Midbrain (tissue), 1 donor: ENCODE measurements at regions not wholly inside any gene's neighbourhood (a gene's known extent, or its start where the extent isn't known, plus 50 kb on each side); places are given as distances from the start of the nearest gene placed in this dataset.
"Not testable (repeated sequence)": the region's sequence is repeated elsewhere in the genome, so short reads cannot be mapped to it uniquely, and the experiment has no call there.

Experiments used
- DNase-seq: peaks from one replicate; lab custom pipeline; 2025; lab: John Stamatoyannopoulos, UW

GRCh38 chr3:102686792-102687191, 252.0 kb downstream of the ZPLD1 start:
- no peak for DNase-seq

- DNase-seq = no peak
Measured at GRCh38 chr3:102687851-102688555, 253.2 kb downstream of the ZPLD1 start.

DNA sequence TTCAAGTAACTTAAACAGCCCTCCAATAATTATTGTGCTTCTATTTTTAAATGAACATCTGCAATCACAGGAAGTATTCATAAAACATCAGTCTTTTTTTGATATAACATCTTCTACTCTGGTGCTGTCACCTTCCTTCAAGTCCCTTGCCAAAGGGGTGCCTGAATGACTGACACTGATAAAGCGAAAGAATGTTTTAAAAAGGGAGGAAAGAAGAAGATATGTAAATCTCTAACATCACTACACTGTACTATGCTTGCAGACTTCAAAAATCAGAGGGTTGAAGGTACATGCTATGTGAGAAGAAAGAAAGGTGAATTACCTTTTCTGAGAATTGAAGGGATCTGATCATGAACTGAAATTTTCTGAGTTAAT, 253.7 kb downstream of the ZPLD1 start:
- DNase-seq = no peak

GRCh38 chr3:102691507-102691906, 256.7 kb downstream of the ZPLD1 start:
- DNase-seq = no peak

- DNase-seq = no peak
Measured at GRCh38 chr3:102699104-102699818, 264.4 kb downstream of the ZPLD1 start.

- no peak for DNase-seq
Measured at GRCh38 chr3:102699819-102700140, 265.0 kb downstream of the ZPLD1 start.

DNA sequence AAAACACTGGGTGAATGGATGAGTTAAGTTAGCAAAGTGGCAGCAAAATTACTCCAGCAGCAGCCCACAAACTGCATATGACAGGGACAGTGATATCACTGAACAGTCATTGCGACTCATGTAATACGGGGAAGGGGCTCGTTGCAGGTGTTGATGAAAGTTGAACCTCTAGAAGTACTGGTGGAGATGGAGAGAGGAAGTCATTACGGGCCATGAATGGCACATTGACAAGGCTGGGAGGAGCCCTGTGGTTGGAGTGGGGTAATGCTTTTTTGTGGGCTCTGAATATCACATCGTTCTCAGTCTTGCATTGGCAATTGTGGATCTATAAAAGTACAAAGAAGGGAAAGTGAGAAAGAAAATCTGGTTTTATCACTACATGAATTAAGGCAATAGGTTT, 278.1 kb downstream of the ZPLD1 start:
- no peak for DNase-seq

- DNase-seq = no peak
Measured at GRCh38 chr3:102714567-102714966, 279.8 kb downstream of the ZPLD1 start.

DNA sequence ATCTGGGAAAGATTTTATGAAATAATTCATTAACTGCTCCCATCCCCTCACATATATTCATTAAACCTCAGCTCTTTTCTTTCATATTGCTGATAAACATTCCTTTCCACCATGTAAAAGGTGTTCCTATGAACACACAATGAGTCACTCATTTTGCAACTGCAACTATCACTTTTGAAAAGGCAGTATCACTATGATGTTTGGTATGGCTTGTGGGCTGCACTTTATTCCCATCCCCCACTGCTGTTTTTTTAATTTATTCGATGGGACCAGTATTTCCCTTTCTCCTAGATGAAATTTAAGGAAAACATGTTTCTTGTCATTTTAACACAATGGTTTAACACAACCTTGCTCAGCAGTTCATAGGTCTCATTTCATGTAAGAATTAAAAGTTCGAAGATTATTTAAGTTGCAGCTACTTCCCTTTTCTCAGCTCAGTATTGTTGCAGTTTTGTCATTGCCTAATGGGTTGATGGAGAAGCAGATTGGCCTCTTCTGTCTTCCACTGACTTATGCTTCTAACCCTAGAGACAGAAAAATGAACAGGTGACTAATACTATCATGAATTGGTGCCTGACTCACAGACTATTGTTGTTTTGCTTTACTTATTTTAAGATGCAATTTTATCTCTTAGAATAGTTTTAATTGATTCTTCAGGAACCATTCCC, 280.3 kb downstream of the ZPLD1 start:
- DNase-seq = no peak

- no peak for DNase-seq
Measured at GRCh38 chr3:102718651-102719050, 283.8 kb downstream of the ZPLD1 start.

DNA sequence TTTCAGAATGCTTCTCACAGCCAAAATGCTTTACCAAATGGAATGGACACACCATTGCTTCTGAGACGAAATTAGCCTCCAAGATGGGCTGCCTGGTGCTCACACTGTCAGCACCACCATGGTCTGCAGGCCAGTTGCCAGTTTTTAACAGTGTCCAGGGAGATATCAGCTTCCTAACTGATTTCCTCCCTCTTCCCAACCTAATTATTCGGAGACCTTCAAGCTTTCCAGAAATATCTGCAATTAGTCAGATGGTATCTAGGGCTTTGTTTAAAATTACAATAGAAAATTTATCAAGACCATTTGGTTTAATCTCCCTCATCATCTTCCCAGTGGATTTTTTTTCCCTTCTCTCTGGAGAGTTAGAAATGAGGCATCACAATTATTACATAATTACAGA, 287.5 kb downstream of the ZPLD1 start:
- DNase-seq = no peak

DNA sequence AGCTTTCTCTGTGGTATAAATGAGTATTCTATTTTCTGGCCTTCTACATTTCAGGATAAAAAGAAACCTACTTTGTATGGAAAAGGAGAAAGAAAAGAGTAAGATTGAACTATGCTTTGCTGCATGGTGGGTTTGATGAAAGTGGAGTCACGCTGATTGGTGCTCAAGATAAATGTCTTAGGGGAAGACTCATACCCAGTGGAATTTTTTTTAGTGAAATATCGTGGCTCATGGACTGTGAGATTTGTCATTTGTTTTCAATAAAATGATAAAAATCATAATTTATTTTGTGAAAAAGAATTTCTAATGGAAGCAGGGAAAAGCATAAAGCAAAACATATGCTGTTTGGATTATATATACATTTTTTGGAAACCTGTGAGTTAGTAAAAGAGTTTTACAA, 292.5 kb downstream of the ZPLD1 start:
- no peak for DNase-seq

- not testable (repeated sequence) for DNase-seq
Measured at GRCh38 chr3:102732581-102732980, 297.8 kb downstream of the ZPLD1 start.

DNA sequence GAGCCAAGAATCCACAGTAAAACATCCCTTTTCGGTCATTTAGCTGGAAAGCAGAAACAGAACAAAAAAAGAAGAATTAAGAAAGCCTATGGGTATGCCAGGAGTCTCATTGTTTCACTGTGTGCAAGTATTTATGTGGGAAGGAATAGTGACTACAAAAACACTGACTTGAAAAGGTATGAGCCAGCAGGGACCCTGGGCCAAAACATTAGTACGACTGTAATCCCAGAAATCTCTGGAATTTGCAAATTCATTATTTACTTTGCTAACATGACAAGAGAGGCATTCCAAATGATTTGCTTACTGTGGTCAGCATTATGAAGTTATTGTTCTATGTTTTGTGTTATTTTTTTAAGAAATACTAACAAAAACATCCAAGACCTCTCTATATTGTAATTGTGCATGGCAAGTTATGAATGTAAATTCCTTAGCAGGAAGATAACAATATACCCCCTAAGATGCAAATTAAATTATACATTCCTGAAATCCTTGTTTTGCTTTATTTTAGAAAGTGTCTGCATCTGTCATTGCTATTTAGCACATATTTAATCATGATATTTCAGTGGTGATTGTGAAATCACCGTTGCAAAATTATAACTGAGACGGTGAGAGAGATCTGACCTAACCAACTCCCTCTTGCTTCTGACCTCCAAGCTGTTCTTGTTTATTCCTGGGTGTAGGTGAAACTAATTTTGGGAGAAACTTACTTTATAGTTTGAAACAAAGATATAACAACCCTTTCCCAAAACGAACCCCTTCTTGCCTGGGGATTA, 299.2 kb downstream of the ZPLD1 start:
- no peak for DNase-seq

DNA sequence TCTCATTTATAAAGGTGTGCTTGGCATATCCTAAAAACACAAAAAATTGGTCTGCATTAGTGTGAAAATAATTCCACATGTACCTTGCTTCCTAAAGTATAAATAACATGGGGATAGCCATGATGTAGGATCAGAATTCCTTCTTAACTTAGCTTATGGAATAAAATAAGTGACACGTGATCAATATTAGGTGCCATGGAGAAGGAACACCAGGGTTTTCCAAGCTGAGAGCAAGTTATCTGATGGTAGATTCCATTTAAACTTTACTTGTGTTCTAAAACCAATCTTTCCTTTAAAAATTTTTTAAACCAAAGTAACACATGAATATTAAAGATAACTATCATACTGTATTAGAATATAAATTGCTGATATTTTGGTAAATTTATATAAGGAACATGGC, 300.5 kb downstream of the ZPLD1 start:
- no peak for DNase-seq

- no peak for DNase-seq
Measured at GRCh38 chr3:102736288-102736974, 301.6 kb downstream of the ZPLD1 start.

GRCh38 chr3:102736975-102737304, 302.1 kb downstream of the ZPLD1 start:
- no peak for DNase-seq

- no peak for DNase-seq
Measured at GRCh38 chr3:102737353-102737752, 302.5 kb downstream of the ZPLD1 start.

GRCh38 chr3:102741105-102741504, 306.3 kb downstream of the ZPLD1 start:
- DNase-seq = no peak

DNA sequence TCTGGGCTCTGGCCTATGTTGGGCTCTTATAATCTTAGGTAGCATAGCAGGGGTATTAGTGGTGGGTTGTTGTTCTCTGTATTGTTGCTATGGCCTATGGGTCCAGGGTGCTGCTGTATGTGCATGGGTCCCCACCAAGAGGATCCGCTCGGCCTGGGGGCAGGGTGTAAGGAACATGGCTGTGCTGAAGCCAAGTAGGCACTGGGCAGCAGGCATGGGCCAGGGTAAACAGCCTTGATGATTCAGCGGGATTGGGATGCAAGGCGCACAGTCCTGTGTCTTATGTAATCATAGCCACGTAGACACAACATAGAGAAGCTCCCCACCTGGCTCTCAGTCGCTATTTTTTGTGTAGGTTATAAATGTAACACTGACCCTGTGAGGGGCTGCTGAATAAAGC, 306.9 kb downstream of the ZPLD1 start:
- DNase-seq = no peak

DNA sequence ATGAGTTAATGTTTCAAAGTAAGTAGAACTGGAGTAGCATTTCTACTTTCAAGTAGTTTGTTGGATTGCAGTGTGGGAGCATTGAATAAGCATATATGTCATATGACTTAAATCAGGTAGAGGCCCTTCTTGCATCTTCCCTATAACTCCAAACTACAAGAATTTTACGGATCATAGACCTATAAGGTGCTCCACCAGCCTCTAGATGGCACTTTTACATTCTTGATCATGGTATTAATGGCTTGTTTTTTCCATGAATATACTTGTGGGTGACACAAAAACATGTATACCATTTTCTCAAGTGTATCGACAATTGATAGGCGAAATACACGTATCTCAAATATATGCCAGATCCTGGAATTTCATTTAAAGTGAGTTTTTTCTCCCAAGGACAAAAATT, 311.1 kb downstream of the ZPLD1 start:
- no peak for DNase-seq

GRCh38 chr3:102747611-102748010, 312.8 kb downstream of the ZPLD1 start:
- no peak for DNase-seq
